ENCODE measurements at regions not wholly inside any gene's neighbourhood (a gene's known extent, or its start where the extent isn't known, plus 50 kb on each side); places are given as distances from the start of the nearest gene placed in this dataset.

- Histone ChIP-seq H3K4me1 (ENCODE audit: insufficient read depth, low read length, poor library complexity, severe bottlenecking) (peaks cover 3% of the 10 kb centered on the region), H3K9me3 (ENCODE audit: insufficient read depth, low read depth, low read length) (no peaks in the 10 kb centered on the region), H3K79me2 (ENCODE audit: insufficient read depth, low read length) (no peaks in the 10 kb centered on the region), H3K9ac (ENCODE audit: low read depth, low read length, poor library complexity, severe bottlenecking) (no peak overlapping the region), H4K20me1 (ENCODE audit: insufficient read depth, low read length, poor library complexity, severe bottlenecking) (no peaks in the 10 kb centered on the region), H3F3A (ENCODE audit: low read depth) (no peaks in the 10 kb centered on the region), H3K4me2 (ENCODE audit: low read depth, low read length, poor library complexity, severe bottlenecking) (no peak overlapping the region), H3K4me3 (ENCODE audit: low read length, poor library complexity, severe bottlenecking) (no peak overlapping the region), H3K36me3 (ENCODE audit: insufficient read depth, low read length) (no peaks in the 10 kb centered on the region), H3K9me2 (replicated peaks; ENCODE audit: low read depth, low read length) (no peaks in the 10 kb centered on the region), H2AFZ (ENCODE audit: low read length) (no peak overlapping the region), H3K27me3 (ENCODE audit: insufficient read depth, low read length, poor library complexity, severe bottlenecking) (no peaks in the 10 kb centered on the region)
- TF ChIP-seq EZH2phosphoT487 (IDR thresholded peaks at IDR 0.05; ENCODE audit: borderline replicate concordance) (no peak), CTCF (conservative IDR thresholded peaks at IDR 0.05; ENCODE audit: low read length) (no peak)
Observed at GRCh38 chr1:224518528-224518927, 83.9 kb upstream of the WDR26 start.

DNA sequence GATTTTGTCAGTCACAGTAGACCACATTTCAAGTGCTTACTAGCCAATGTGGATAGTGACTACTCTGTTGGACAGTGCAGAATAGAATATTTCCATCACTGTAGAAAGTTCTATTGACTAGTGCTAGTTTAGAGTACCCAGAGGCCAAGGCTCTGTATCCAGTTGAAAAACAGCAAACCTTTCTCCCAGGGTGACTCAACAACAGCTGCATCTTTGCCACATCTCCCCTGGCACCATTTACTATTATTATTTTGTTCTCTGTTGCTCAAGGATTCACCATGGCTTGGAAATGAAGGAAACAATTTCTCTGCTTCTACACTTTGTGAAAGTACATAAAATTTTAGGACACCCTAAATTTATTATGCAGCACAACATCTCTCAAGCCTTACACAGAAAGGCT, 85.3 kb upstream of the WDR26 start:
- no peaks in the 10 kb centered on the region for H3K36me3 ChIP-seq (ENCODE audit: insufficient read depth, low read length)
- no peaks in the 10 kb centered on the region for H4K20me1 ChIP-seq (ENCODE audit: insufficient read depth, low read length, poor library complexity, severe bottlenecking)
- no peaks in the 10 kb centered on the region for H3K9me2 ChIP-seq (replicated peaks; ENCODE audit: low read depth, low read length)
- H3K4me1 ChIP-seq (ENCODE audit: insufficient read depth, low read length, poor library complexity, severe bottlenecking) = no peaks in the 10 kb centered on the region
- no peak overlapping the region for H2AFZ ChIP-seq (ENCODE audit: low read length)
- H3K9ac ChIP-seq (ENCODE audit: low read depth, low read length, poor library complexity, severe bottlenecking) = no peak overlapping the region
- no peak for TF ChIP-seq EZH2phosphoT487 (IDR thresholded peaks at IDR 0.05; ENCODE audit: borderline replicate concordance)
- TF ChIP-seq CTCF (conservative IDR thresholded peaks at IDR 0.05; ENCODE audit: low read length) = no peak
- H3F3A ChIP-seq (ENCODE audit: low read depth) = no peaks in the 10 kb centered on the region
- H3K27me3 ChIP-seq (ENCODE audit: insufficient read depth, low read length, poor library complexity, severe bottlenecking) = no peaks in the 10 kb centered on the region
- H3K4me3 ChIP-seq (ENCODE audit: low read length, poor library complexity, severe bottlenecking) = no peak overlapping the region
- no peaks in the 10 kb centered on the region for H3K79me2 ChIP-seq (ENCODE audit: insufficient read depth, low read length)
- no peaks in the 10 kb centered on the region for H3K9me3 ChIP-seq (ENCODE audit: insufficient read depth, low read depth, low read length)
- no peak overlapping the region for H3K4me2 ChIP-seq (ENCODE audit: low read depth, low read length, poor library complexity, severe bottlenecking)

DNA sequence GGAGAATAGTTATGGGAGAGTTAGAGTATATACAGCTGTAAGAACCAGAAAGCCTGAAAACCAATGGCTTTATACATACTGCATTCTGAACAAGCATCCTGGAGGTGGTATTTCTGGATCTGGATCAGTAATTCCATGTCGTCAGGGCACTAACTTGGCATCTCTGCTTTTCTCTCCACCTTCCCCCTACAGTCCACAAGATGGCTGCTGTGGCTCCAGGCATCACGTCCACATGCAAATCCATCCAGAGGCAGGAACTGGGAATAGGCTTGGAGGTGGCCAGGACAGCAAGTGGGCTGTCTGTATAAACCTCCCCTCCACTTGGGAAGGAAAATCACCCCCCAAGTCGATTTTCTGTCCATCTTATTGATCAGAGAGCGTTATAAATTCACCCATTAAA, 86.2 kb upstream of the WDR26 start:
- no peaks in the 10 kb centered on the region for H3K79me2 ChIP-seq (ENCODE audit: insufficient read depth, low read length)
- H3K9me3 ChIP-seq (ENCODE audit: insufficient read depth, low read depth, low read length) = no peaks in the 10 kb centered on the region
- no peaks in the 10 kb centered on the region for H3F3A ChIP-seq (ENCODE audit: low read depth)
- no peaks in the 10 kb centered on the region for H4K20me1 ChIP-seq (ENCODE audit: insufficient read depth, low read length, poor library complexity, severe bottlenecking)
- H3K9ac ChIP-seq (ENCODE audit: low read depth, low read length, poor library complexity, severe bottlenecking) = no peak overlapping the region
- H3K4me1 ChIP-seq (ENCODE audit: insufficient read depth, low read length, poor library complexity, severe bottlenecking) = no peaks in the 10 kb centered on the region
- no peaks in the 10 kb centered on the region for H3K36me3 ChIP-seq (ENCODE audit: insufficient read depth, low read length)
- H3K4me2 ChIP-seq (ENCODE audit: low read depth, low read length, poor library complexity, severe bottlenecking) = no peak overlapping the region
- no peaks in the 10 kb centered on the region for H3K27me3 ChIP-seq (ENCODE audit: insufficient read depth, low read length, poor library complexity, severe bottlenecking)
- H3K4me3 ChIP-seq (ENCODE audit: low read length, poor library complexity, severe bottlenecking) = no peak overlapping the region
- TF ChIP-seq EZH2phosphoT487 (IDR thresholded peaks at IDR 0.05; ENCODE audit: borderline replicate concordance) (no peak), CTCF (conservative IDR thresholded peaks at IDR 0.05; ENCODE audit: low read length) (no peak)
- no peaks in the 10 kb centered on the region for H3K9me2 ChIP-seq (replicated peaks; ENCODE audit: low read depth, low read length)
- H2AFZ ChIP-seq (ENCODE audit: low read length) = no peak overlapping the region
